Left colon (tissue), 2 donors: ENCODE measurements at regions not wholly inside any gene's neighbourhood (a gene's known extent, or its start where the extent isn't known, plus 50 kb on each side); places are given as distances from the start of the nearest gene placed in this dataset.
A peak's percentile ranks its signal among the peaks of the same experiment; 100 is the strongest.
"Not testable (repeated sequence)": the region's sequence is repeated elsewhere in the genome, so short reads cannot be mapped to it uniquely, and the experiment has no call there.

Experiments used
- ATAC-seq: fragments of 200-7000 bp; cut with Tn5 transposase; one replicate; pipeline ENCODE4 v1.9.1; 2020; ENCODE audit warnings: mild to moderate bottlenecking, moderate library complexity
- DNase-seq, 2 donors: peaks; one replicate each; pipeline ENCODE4 v3.0.0-alpha.2; 2020
- intact Hi-C, 2 donors: fragments of 100-400 bp; cut with DNase I in 1 of 2; cut with micrococcal nuclease in 1 of 2; formaldehyde crosslinking; loops; one replicate each; pipeline versions ENCODE4 v1.11.2 to v1.14.0; 2022; cut with DNase I, micrococcal nuclease
- donor health status: DM: no; HTN: no; CAD: no.
- donor health status: DM: yes; HTN: yes; CAD: no.

DNA sequence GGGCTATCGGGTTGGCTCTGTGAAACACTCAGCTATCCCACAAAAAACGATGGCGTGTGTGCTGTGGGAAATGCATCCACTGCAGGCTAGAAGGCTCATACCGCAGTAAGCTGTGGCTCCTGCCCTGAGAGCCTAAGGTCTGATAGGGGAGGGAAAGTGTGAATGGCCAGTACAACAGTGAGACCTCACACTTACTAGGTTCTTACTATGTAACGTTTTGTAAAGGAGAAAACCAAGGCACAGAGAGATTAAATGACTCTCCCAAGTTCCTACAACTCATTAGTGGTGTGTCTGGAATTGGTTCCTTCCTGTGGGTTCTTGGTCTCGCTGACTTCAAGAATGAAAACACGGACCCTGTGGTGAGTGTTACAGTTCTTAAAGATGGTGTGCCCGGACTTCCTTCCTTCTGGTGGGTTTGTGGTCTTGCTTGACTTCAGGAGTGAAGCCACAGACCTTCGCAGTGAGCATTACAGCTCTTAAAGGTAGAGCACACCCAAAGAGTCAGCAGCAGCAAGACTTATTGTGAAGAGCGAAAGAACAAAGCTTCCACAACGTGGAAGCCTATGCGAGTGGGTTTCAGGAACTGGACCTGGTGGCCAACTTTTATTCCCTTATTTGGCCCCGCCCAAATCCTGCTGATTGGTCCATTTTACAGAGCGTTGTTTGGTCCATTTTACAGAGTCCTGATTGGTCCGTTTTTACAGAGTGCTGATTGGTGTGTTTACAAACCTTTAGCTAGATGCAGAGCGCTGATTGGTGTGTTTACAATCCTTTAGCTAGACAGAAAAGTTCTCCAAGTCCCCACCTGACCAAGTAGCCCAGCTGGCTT is 161.7 kb downstream of the POLR2M start:
- intact Hi-C loops: loop anchor here in 1 of 2 donors (5.0 to 10.0 kb wide), 3 partner anchors 193 to 313 kb away; no protein-coding TSS in a partner anchor
- ATAC-seq (no peak), DNase-seq (no peak)

DNA sequence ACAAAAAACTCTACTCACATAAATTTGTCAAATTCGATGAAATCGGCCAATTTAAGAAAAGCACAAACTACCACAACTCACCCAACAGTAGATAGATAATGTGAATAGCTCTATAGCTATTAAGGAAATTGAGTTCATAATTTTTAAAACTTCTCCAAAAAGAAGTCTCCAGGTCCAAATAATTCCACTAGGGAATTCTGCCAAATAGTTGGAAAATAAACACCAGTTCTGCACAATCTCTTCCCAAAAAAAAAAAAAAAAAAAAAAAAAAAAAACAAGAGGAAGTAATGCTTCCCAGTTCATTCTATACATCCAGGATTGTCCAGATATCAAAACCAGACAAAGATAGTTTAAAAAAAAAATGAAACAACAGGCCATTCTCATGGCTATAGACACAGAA is 164.2 kb downstream of the POLR2M start:
- ATAC-seq: no peak
- DNase-seq: no peak
- intact Hi-C loops: no loop called here

DNA sequence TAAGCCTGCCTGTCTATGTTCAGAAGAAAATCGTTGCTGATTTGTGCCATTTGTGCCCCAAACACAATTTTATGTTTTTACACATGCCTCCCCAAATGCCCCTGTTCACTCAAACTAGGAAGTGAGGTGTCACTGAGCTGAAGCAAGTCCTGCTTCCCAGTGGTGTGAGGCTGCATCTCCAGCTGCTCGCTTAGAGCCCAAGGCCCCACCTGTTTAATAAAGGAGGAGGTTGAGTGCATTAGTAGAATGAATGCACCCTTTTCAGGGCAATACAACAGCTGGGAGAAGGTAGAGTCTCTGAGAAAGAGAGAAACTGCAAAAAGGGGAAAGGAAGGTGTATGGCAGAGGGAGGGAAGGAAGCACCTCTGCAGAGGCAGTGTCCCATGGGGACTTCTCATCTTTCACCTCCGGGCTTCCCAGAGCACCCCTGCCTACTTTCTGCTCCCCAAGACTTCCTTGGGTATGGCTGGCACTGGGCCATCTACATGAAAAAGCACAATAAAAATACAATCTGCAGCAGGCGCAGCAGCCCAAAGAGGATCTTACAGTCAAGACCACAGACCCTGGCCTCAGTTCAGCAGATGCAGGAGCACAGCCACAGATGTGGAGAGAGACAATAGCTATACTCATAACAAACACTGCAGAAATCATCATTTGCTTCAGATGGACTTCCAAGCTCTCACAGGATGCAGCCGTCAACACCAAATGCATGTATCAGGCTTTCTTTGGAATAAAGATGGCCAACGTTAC is 165.9 kb downstream of the POLR2M start:
- ATAC-seq: peak; percentile 52
- no peak for DNase-seq
- intact Hi-C loops: no loop called here

DNA sequence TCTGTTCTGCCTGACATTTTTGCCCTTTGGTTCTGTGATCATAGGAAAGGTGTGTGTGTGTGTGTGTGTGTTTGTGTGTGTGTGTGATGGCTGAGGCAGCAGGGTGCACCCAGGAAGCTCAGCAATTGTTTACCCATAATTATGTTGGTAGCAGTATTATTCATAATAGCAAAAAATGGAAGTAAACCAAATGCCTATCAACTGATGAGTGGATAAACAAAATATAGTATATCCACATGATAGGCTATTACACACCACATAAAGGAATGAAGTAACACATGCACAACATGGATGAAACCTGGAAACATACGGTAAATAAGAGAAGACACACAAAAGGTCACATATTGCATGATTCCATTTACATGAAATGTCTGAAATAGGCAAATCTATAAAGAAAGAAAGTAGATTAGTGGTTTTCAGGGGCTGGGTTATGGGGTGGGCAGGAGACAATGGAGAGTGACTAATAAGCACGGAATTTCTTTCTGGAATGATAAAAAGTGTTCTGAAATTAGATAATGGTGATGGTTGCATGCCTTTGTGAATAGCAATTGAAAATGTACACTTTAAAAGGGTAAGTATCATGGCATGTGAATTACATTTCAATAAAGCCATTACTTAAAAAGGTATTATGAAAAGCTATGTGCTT is 167.2 kb downstream of the POLR2M start:
- DNase-seq (no peak), ATAC-seq (no peak)
- intact Hi-C loops: no loop called here

DNA sequence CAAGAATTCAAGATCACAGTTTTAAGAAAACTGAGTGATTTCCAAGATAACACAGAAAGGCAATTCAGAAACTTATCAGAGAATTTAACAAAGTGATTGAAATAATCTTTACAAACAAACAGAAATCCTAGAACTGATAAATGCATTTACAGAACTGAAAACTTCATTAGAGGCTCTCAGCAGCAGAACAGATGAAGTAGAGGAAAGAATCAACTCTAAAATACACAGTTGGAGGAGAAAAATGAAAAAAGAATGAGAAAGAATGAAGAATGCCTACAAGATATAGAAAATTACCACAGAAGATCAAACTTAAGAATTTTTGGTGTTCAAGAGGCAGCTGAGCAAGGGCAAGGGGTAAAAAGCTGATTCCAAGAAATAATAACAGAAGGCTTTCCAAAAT is 168.8 kb downstream of the POLR2M start:
- no peak for ATAC-seq
- intact Hi-C loops: no loop called here
- no peak for DNase-seq

DNA sequence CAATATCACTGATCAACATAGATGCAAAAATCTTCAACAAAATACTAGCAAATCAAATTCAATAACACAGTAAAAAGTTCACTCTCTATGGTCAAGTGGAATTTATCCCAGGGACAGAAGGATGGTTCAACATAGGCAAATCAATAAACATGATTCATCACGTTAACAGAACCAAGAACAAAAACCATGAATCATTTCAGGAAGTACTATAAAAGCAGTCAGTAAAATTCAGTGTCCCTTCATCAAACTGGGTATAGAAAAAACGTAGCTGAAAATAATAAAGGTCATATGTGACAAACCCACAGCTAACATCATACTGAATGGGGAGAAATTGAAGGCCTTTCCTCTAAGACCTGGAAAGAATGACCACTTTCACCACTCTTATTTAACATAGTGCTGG is 172.1 kb downstream of the POLR2M start:
- ATAC-seq (peak; percentile 98), DNase-seq (no peak)
- intact Hi-C loops: no loop called here

DNA sequence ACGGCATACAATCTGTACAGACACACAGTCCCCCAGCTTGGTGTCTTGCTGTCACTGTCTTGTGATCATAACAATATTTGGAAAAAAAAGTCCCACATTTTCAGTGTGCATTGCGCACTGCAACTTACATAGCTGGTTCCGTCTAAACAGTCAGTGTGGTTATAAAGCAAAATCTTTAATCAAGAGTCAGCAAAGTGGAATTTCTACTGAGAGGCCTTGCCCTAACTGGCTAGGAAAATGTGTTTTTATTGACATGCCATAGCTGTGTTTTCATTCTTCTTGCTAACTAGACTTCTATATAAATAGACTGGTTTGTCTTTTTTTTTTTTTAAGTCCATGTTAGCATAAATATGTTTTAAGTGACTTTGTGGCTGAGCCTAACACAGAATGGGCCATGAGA is 174.8 kb downstream of the POLR2M start:
- ATAC-seq (no peak), DNase-seq (no peak)
- intact Hi-C loops: no loop called here

DNA sequence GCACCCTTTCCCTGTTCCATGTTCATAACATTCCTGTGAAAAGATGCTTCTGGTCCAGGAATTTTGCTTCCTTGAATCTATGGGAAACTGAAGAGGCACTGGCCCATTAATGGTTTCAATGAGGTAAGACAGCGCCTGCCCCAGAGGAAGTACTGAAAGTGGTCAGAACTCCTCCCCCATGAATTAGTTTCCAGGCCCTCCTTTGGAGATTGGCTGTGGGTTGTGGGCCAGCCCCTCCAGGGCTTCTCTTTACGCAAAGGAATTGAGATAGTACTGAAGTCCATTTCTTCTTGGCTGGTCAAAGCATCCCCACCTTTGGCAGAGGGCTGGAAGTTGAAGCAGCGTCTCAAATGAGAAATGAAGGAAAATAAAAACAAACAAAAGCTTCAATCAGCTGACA is 175.5 kb downstream of the POLR2M start:
- intact Hi-C loops: no loop called here
- no peak for ATAC-seq
- no peak for DNase-seq

DNA sequence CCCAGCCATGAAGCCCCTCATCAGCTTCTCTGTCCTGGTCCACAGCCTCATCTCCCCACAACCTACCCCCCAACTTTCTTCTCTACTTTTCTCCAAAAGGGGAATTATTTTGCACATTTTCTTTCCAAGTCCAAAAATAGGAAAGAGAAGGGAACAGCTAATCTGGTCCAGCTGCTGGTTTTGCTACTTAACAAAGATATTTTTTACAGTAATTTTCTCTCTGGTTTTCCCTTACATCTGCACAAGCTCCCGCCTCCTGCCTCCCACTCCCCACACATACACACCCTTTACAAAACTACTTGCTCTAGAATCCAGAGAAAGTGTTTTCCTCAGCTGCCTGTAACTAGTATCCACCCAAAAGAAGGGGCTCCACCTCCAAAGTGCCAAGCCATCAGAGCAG is 177.2 kb downstream of the POLR2M start:
- DNase-seq (no peak), ATAC-seq (no peak)
- intact Hi-C loops: no loop called here

DNA sequence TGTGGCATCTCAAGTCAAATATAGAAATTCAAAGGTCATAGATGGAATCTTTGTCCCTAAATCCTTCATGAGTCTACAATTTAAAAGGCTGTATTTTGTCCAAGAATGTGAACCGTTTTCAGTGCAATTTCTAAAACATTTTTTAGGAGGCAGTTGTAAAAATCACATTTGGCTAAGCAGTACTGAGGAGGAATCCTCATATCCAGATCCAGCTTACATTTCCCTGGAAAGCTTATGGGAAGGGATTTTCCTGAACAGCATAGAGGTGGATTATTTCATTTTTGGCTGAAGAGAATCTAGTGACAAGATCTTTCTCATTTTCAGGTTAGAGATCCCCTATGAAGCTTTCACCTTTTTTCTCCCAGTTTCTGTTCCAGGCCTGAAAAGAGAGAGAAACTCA is 178.4 kb downstream of the POLR2M start:
- ATAC-seq (no peak), DNase-seq (no peak)
- intact Hi-C loops: no loop called here

- intact Hi-C loops: no loop called here
- peak; percentile 67 for ATAC-seq
- DNase-seq: no peak
Measured at GRCh38 chr15:57885435-57885834, 178.9 kb downstream of the POLR2M start.

DNA sequence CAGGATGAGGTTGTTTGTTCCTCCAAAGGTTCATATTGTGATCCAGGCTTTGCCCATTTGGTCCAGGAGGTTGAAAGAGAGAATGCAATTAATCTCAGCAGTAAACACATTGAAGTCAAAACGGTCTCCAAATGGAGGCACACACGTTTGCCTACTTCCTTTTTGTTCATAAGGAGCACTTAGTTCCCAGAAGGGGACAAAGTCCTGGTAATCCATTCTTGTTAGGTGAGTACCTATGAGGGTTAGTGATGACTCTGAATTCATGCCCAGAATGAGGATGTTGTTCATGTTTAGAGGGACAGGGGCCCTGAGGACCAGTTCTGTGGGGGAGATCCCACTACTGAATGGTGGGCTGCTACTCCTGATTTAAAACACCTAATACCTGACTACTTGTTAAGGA is 177.7 kb downstream of the ALDH1A2 start:
- ATAC-seq: peak; percentile 60
- intact Hi-C loops: no loop called here
- no peak for DNase-seq

DNA sequence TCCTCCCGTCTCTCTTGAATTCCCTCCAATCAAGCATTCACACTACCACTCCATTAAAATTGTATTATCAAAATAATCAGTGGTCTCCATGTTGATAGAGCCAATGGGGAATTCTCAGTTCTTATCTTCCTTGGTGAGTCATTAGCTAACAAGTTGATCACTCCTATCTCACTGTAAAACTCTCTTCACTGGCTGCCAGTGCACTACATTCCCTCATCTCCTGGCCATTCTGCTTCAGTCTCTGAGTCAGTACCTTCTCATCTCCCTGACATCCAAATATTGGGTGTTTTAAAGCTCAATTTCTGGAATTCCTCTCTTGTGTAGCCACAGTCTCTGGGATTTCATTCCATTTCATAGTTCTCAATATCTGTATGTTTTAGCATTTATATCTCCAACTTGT is 175.2 kb downstream of the ALDH1A2 start:
- no peak for ATAC-seq
- intact Hi-C loops: no loop called here

GRCh38 chr15:57890878-57891277 is 174.6 kb downstream of the ALDH1A2 start:
- ATAC-seq (no peak), DNase-seq (no peak)
- intact Hi-C loops: no loop called here

More for the DNA sequence above, 175.2 kb downstream of the ALDH1A2 start:
- DNase-seq: no peak

GRCh38 chr15:57892181-57892580 is 173.3 kb downstream of the ALDH1A2 start:
- intact Hi-C loops: no loop called here
- ATAC-seq (no peak), DNase-seq (no peak)

- DNase-seq (no peak), ATAC-seq (no peak)
- intact Hi-C loops: no loop called here
Measured at GRCh38 chr15:57893040-57893439, 172.5 kb downstream of the ALDH1A2 start.

GRCh38 chr15:57895291-57895690 is 170.2 kb downstream of the ALDH1A2 start:
- DNase-seq (no peak), ATAC-seq (no peak)
- intact Hi-C loops: no loop called here

- intact Hi-C loops: no loop called here
- ATAC-seq: no peak
- DNase-seq: no peak
Measured at GRCh38 chr15:57896114-57896513, 169.4 kb downstream of the ALDH1A2 start.

- intact Hi-C loops, DNase-seq, ATAC-seq: not testable (repeated sequence)
Measured at GRCh38 chr15:57896899-57897298, 168.6 kb downstream of the ALDH1A2 start.

- ATAC-seq (no peak), DNase-seq (no peak)
- intact Hi-C loops: no loop called here
Measured at GRCh38 chr15:57897870-57898269, 167.6 kb downstream of the ALDH1A2 start.
